NCI-H2227 (cell line): ENCODE measurements at regions not wholly inside any gene's neighbourhood (a gene's known extent, or its start where the extent isn't known, plus 50 kb on each side); places are given as distances from the start of the nearest gene placed in this dataset.

ENCODE experiments used
- DNase-seq: peaks from one replicate; lab custom pipeline; 2025; ENCODE audit not compliant: unreplicated experiment; lab: John Stamatoyannopoulos, UW

- DNase-seq: no peak
Observed at GRCh38 chr4:89166971-89167475, 55.7 kb downstream of the TIGD2 start.

GRCh38 chr4:89171176-89171805 lies 60.0 kb downstream of the TIGD2 start:
- DNase-seq: peak; percentile 34

GRCh38 chr4:89172865-89173264 lies 61.5 kb downstream of the TIGD2 start:
- DNase-seq: peak; percentile 53

- DNase-seq: peak; percentile 78
Observed at GRCh38 chr4:89173336-89174090, 62.2 kb downstream of the TIGD2 start.

- no peak for DNase-seq
Observed at GRCh38 chr4:89174784-89175183, 63.5 kb downstream of the TIGD2 start.

GRCh38 chr4:89175611-89176010 lies 64.3 kb downstream of the TIGD2 start:
- no peak for DNase-seq

GRCh38 chr4:89177807-89178206 lies 66.5 kb downstream of the TIGD2 start:
- no peak for DNase-seq

- no peak for DNase-seq
Observed at GRCh38 chr4:89184407-89184806, 73.1 kb downstream of the TIGD2 start.
